CD4-positive, alpha-beta T cell (primary cell): ENCODE measurements at regions not wholly inside any gene's neighbourhood (a gene's known extent, or its start where the extent isn't known, plus 50 kb on each side); places are given as distances from the start of the nearest gene placed in this dataset.
"Not testable (repeated sequence)": the region's sequence is repeated elsewhere in the genome, so short reads cannot be mapped to it uniquely, and the experiment has no call there.

Experiments used
- ATAC-seq: fragments of 200-7000 bp; cut with Tn5 transposase; one replicate; pipeline ENCODE4 v1.10.0; 2022; ENCODE audit warnings: mild to moderate bottlenecking; ENCODE audit not compliant: poor library complexity
- CTCF ChIA-PET: fragments of 350-600 bp; sonication (Branson Sonifier 250); formaldehyde crosslinking; loops from one replicate; lab custom pipeline; 2021; ENCODE audit warnings: antibody characterized with exemption, inconsistent platforms; lab: Charles Lee
- POLR2A ChIA-PET: fragments of 350-600 bp; sonication (Branson Sonifier 250); formaldehyde crosslinking; loops from one replicate; lab custom pipeline; 2021; ENCODE audit warnings: antibody characterized with exemption, inconsistent platforms; lab: Charles Lee
- DNase-seq, 14 experiments: peaks; one replicate each; pipeline ENCODE4 v3.0.0-alpha.2; 2013 to 2020; ENCODE audit warnings: mixed read lengths in 2 of 14
- H3K27ac ChIP-seq, 2 donors: one replicate each; pipeline versions ENCODE4 v1.5.1 to v1.7.0; 2013; ENCODE audit warnings: low read length in 2 of 2, low read depth in 1 of 2, mild to moderate bottlenecking in 1 of 2
- H3K27me3 ChIP-seq, 2 experiments: 1 replicate in 1 of 2; 2 replicates in 1 of 2; pipeline versions ENCODE4 v1.6.1 to v1.7.0; 2013; ENCODE audit warnings: low read length in 2 of 2, control low read depth in 1 of 2, mild to moderate bottlenecking in 1 of 2, moderate library complexity in 1 of 2; ENCODE audit not compliant: insufficient read depth in 2 of 2, control insufficient read depth in 1 of 2
- H3K36me3 ChIP-seq: one replicate; pipeline ENCODE4 v1.6.1; 2013; ENCODE audit warnings: low read length, control low read depth; ENCODE audit not compliant: insufficient read depth
- H3K4me1 ChIP-seq: one replicate; pipeline ENCODE4 v1.6.1; 2013; ENCODE audit warnings: low read length, control low read depth; ENCODE audit not compliant: insufficient read depth
- H3K4me3 ChIP-seq: one replicate; pipeline ENCODE4 v1.5.1; 2013; ENCODE audit warnings: mild to moderate bottlenecking, low read length, moderate library complexity
- H3K9me3 ChIP-seq, 2 experiments: 1 replicate in 1 of 2; 2 replicates in 1 of 2; pipeline versions ENCODE4 v1.6.1 to v1.7.0; 2013; ENCODE audit warnings: low read length in 2 of 2, mild to moderate bottlenecking in 2 of 2, control low read depth in 1 of 2, moderate library complexity in 1 of 2; ENCODE audit not compliant: control insufficient read depth in 1 of 2, insufficient read depth in 1 of 2
- H3K27ac Mint-ChIP-seq: one replicate; pipeline ENCODE4 v1.8.0; 2020; ENCODE audit warnings: mixed read lengths
- H3K27me3 Mint-ChIP-seq: one replicate; pipeline ENCODE4 v1.8.0; 2021; ENCODE audit warnings: mixed read lengths
- H3K36me3 Mint-ChIP-seq: one replicate; pipeline ENCODE4 v1.8.0; 2021; ENCODE audit warnings: low read depth, mixed read lengths
- H3K4me1 Mint-ChIP-seq: one replicate; pipeline ENCODE4 v1.8.0; 2021; ENCODE audit warnings: low read depth, mixed read lengths
- H3K4me3 Mint-ChIP-seq: one replicate; pipeline ENCODE4 v1.8.0; 2020; ENCODE audit warnings: mild to moderate bottlenecking, mixed read lengths
- H3K9me3 Mint-ChIP-seq: one replicate; pipeline ENCODE4 v1.8.0; 2020; ENCODE audit warnings: mixed read lengths
- CTCF ChIP-seq: fragments of 200-600 bp; IDR thresholded peaks from one replicate; pipeline ENCODE4 v1.8.0; 2022; ENCODE audit warnings: antibody characterized with exemption, mild to moderate bottlenecking
- intact Hi-C, 2 experiments: fragments of 100-400 bp; cut with DNase I in 1 of 2; cut with micrococcal nuclease in 1 of 2; formaldehyde crosslinking; loops; one replicate each; pipeline versions ENCODE4 v1.15.1 to v1.9.0; 2023 to 2025; cut with DNase I, micrococcal nuclease

- Mint-ChIP-seq H3K27ac (no peak overlapping the region), H3K36me3 (no peaks in the 10 kb centered on the region), H3K9me3 (no peaks in the 10 kb centered on the region), H3K27me3 (no peaks in the 10 kb centered on the region), H3K4me3 (no peak overlapping the region), H3K4me1 (no peaks in the 10 kb centered on the region)
- no peaks in the 10 kb centered on the region for H3K27me3 ChIP-seq
- no peak overlapping the region for H3K4me3 ChIP-seq
- no peaks in the 10 kb centered on the region for H3K4me1 ChIP-seq
- TF ChIP-seq CTCF: no peak
- CTCF ChIA-PET: no interaction called here
- POLR2A ChIA-PET: no interaction called here
- no peak overlapping the region for H3K27ac ChIP-seq
- H3K9me3 ChIP-seq: peaks cover 0 to 4% of the 10 kb centered on the region in 2 experiments
- ATAC-seq (no peak), DNase-seq (no peak)
- H3K36me3 ChIP-seq: no peaks in the 10 kb centered on the region
- intact Hi-C loops: no loop called here
These were observed 54.6 kb upstream of the GPCPD1 start for GRCh38 chr20:5665417-5665816.

GRCh38 chr20:5663396-5663795, 52.6 kb upstream of the GPCPD1 start:
- Histone ChIP-seq H3K27ac (no peak overlapping the region), H3K9me3 (peaks cover 0 to 4% of the 10 kb centered on the region in 2 experiments), H3K4me3 (no peak overlapping the region), H3K36me3 (no peaks in the 10 kb centered on the region), H3K27me3 (no peaks in the 10 kb centered on the region), H3K4me1 (peaks cover 11% of the 10 kb centered on the region)
- no peak for TF ChIP-seq CTCF
- POLR2A ChIA-PET: interaction anchor here (1.1 kb wide), 1 partner anchor 51 kb away, joined by 4 read pairs; no protein-coding TSS in a partner anchor
- CTCF ChIA-PET: no interaction called here
- intact Hi-C loops: no loop called here
- Mint-ChIP-seq H3K27ac (no peak overlapping the region), H3K27me3 (no peaks in the 10 kb centered on the region), H3K4me3 (no peak overlapping the region), H3K36me3 (no peaks in the 10 kb centered on the region), H3K4me1 (peaks cover 12% of the 10 kb centered on the region), H3K9me3 (no peaks in the 10 kb centered on the region)
- no peak for ATAC-seq
- no peak for DNase-seq

GRCh38 chr20:5662769-5663168, 52.0 kb upstream of the GPCPD1 start:
- CTCF ChIA-PET: no interaction called here
- TF ChIP-seq CTCF: no peak
- Mint-ChIP-seq H3K4me1 (peaks cover 12% of the 10 kb centered on the region), H3K27me3 (no peaks in the 10 kb centered on the region), H3K4me3 (no peak overlapping the region), H3K9me3 (no peaks in the 10 kb centered on the region), H3K36me3 (no peaks in the 10 kb centered on the region), H3K27ac (no peak overlapping the region)
- no peak for DNase-seq
- Histone ChIP-seq H3K36me3 (no peaks in the 10 kb centered on the region), H3K4me1 (peaks cover 11% of the 10 kb centered on the region), H3K9me3 (peaks cover 0 to 4% of the 10 kb centered on the region in 2 experiments), H3K27ac (no peak overlapping the region), H3K4me3 (no peak overlapping the region), H3K27me3 (no peaks in the 10 kb centered on the region)
- no peak for ATAC-seq
- intact Hi-C loops: no loop called here
- POLR2A ChIA-PET: interaction anchor here (1.1 kb wide), 1 partner anchor 52 kb away, joined by 4 read pairs; no protein-coding TSS in a partner anchor

- H3K9me3 ChIP-seq, H3K27ac Mint-ChIP-seq, H3K27me3 ChIP-seq, intact Hi-C loops, H3K36me3 Mint-ChIP-seq, H3K4me3 ChIP-seq, H3K27me3 Mint-ChIP-seq, H3K4me3 Mint-ChIP-seq, ATAC-seq, POLR2A ChIA-PET, H3K27ac ChIP-seq, H3K36me3 ChIP-seq, H3K9me3 Mint-ChIP-seq: not testable (repeated sequence)
- peaks cover 12% of the 10 kb centered on the region for H3K4me1 Mint-ChIP-seq
- H3K4me1 ChIP-seq: peaks cover 11% of the 10 kb centered on the region
- CTCF ChIA-PET: interaction anchor here (0.7 kb wide), 1 partner anchor 470 kb away, joined by 4 read pairs; no protein-coding TSS in a partner anchor
- peak in 1 of 14 experiments; percentile 36 for DNase-seq
These were observed 50.0 kb upstream of the GPCPD1 start for GRCh38 chr20:5660756-5661155.
